HepG2 (cell line): ENCODE measurements at regions not wholly inside any gene's neighbourhood (a gene's known extent, or its start where the extent isn't known, plus 50 kb on each side); places are given as distances from the start of the nearest gene placed in this dataset.

ENCODE experiments used
- GABPA ChIP-seq, 2 experiments: IDR thresholded peaks; 2 replicates each; pipeline ENCODE4 v1.6.1; 2011 to 2016; ENCODE audit warnings: low read depth in 2 of 2, low read length in 1 of 2, missing biosample characterization in 1 of 2, missing genetic modification characterization in 1 of 2
- STAG1 ChIP-seq: sonication (generic); formaldehyde crosslinking; IDR thresholded peaks from 2 replicates; pipeline ENCODE4 v1.4.0; 2020; ENCODE audit warnings: missing genetic modification reagents
- TF ChIP-seq, protein P1 (sequence below): sonication (generic); formaldehyde crosslinking; IDR thresholded peaks from 2 replicates; pipeline ENCODE4 v1.5.0; 2020; ENCODE audit warnings: mild to moderate bottlenecking, missing genetic modification reagents, moderate library complexity

DNA sequence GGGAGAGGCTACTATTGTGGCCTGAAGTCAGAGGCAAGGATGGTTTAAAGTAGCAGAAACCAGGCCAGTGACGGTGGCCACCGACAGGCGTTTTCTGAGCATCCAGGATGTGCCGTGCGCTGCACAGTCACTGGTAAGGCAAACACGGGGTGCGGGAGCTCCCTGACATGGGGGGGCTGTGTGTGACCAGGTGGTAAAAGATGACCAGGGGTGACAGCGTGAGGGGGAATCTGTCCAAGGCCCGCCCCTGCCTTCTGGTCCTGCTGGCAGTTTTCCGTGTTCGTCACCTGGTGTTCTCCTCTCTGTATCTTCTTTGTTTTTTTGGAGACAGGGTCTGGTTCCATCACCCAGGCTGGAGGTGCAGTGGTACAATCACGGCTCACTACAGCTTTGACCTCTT, 167.4 kb downstream of the ICE1 start:
- TF ChIP-seq STAG1 (CRISPR knock-in tag) = no peak
- TF ChIP-seq, protein P1, sequence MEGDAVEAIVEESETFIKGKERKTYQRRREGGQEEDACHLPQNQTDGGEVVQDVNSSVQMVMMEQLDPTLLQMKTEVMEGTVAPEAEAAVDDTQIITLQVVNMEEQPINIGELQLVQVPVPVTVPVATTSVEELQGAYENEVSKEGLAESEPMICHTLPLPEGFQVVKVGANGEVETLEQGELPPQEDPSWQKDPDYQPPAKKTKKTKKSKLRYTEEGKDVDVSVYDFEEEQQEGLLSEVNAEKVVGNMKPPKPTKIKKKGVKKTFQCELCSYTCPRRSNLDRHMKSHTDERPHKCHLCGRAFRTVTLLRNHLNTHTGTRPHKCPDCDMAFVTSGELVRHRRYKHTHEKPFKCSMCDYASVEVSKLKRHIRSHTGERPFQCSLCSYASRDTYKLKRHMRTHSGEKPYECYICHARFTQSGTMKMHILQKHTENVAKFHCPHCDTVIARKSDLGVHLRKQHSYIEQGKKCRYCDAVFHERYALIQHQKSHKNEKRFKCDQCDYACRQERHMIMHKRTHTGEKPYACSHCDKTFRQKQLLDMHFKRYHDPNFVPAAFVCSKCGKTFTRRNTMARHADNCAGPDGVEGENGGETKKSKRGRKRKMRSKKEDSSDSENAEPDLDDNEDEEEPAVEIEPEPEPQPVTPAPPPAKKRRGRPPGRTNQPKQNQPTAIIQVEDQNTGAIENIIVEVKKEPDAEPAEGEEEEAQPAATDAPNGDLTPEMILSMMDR (CRISPR knock-in tag) = no peak
- TF ChIP-seq GABPA (IDR thresholded peaks at IDR 0.05; ENCODE audit: low read depth, low read length) = no peak
- no peak for TF ChIP-seq GABPA (CRISPR knock-in tag; IDR thresholded peaks at IDR 0.05; ENCODE audit: low read depth)
